ENCODE measurements at regions not wholly inside any gene's neighbourhood (a gene's known extent, or its start where the extent isn't known, plus 50 kb on each side); places are given as distances from the start of the nearest gene placed in this dataset.
"Not testable (repeated sequence)": the region's sequence is repeated elsewhere in the genome, so short reads cannot be mapped to it uniquely, and the experiment has no call there.

DNA sequence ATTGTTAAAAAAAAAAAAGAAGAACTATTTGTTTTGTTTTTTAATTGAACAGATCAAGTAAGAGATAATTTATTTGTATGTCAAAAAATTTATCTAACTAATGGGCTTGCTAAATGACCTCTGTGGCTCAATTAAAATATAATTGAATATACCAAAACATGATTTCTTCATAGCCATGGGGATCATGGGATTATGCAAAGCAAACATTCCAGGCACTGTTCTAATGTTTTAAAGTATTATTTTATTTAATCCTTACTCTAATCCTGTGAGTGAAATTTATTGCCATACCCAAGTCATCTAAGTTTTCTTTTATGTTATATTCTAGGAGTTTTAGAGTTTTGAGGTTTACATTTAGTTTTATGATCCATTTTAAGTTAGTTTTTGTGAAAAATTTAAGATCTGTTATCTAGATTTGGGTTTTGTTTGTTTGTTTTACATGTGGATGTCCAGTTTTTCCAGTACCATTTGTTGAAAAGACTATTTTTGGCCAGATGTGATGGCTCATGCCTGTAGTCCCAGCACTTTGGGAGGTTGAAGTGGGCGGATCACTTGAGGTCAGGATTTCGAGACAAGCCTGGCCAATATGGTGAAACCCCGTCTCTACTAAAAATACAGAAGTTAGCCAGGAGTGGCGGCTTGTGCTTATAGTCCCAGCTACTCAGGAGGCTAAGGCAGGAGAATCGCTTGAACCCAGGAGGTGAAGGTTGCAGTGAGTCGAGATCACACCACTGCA lies 52.3 kb upstream of the CNOT10 start:
- 0 out of 2 replicates have a peak, but pooled peaks cover 3% of the 10 kb centered on the region for H3K9me3 ChIP-seq
- no peaks in the 10 kb centered on the region for H4K20me1 ChIP-seq
- peaks cover 6% of the 10 kb centered on the region; the same call in 1 of the 2 replicates for H3K4me1 ChIP-seq
- H3K27ac ChIP-seq = no peak overlapping the region
- H3K36me3 ChIP-seq = no peaks in the 10 kb centered on the region
- TF ChIP-seq Cebpa-rat (IDR thresholded peaks at IDR 0.05) = no peak
- no peaks in the 10 kb centered on the region for H3K27me3 ChIP-seq
- H3K9ac ChIP-seq = no peak overlapping the region
- no peak overlapping the region for H3K4me2 ChIP-seq
- H3K4me3 ChIP-seq = no peak overlapping the region

DNA sequence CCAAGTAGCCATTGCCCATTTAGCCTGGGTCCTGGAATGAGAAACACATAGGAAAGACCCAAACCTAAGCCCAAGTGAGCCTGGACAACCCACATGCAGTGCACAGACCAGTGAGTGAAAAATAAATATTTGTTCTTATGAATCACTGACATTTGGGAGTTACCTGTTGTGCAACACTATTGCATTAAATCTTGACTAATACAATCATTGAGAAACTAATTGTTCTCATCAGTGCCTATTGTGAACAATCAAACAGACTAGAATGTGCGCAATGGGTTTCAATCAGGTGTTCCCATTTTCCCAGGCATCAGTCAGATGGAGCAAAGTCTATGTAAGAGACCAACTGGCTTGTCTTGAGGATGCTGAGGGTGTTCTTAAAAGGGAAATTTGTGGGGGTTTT lies 54.7 kb upstream of the CNOT10 start:
- H3K4me2 ChIP-seq = no peak overlapping the region
- peaks cover 17% of the 10 kb centered on the region for H3K9me3 ChIP-seq
- TF ChIP-seq Cebpa-rat (IDR thresholded peaks at IDR 0.05) = no peak
- H4K20me1 ChIP-seq = no peaks in the 10 kb centered on the region
- no peaks in the 10 kb centered on the region for H3K36me3 ChIP-seq
- peaks cover 17% of the 10 kb centered on the region for H3K4me1 ChIP-seq
- H3K4me3 ChIP-seq = no peak overlapping the region
- H3K27me3 ChIP-seq = no peaks in the 10 kb centered on the region
- H3K27ac ChIP-seq = no peak overlapping the region
- no peak overlapping the region for H3K9ac ChIP-seq

DNA sequence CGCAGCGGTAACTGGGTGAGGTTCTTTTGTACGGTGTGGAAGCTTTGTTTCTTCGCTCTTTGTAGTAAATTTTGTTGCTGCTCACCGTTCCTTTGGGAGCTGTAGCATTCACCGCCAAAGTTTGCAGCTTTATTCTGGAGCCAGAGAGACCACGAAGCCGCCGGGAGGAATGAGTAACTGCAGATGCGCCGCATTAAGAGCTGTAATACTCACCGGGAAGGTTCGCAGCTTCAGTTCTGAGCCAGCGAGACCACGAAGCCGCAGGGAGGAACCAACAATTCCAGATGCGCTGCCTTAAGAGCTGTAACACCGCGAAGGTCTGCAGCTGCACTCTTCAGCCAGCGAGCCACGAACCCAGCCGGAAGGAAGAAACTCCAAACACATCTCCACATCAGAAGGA lies 56.0 kb upstream of the DYNC1LI1 start:
- H3K9ac ChIP-seq = no peak overlapping the region; the same call in 1 of the 2 replicates
- H3K4me1 ChIP-seq = peaks cover 12% of the 10 kb centered on the region
- H3K27me3 ChIP-seq = no peaks in the 10 kb centered on the region
- H3K9me3 ChIP-seq = peaks cover 16% of the 10 kb centered on the region
- H3K27ac ChIP-seq = peak overlapping the region; percentile 38; the same call in 1 of the 2 replicates
- TF ChIP-seq Cebpa-rat (IDR thresholded peaks at IDR 0.05) = no peak
- H3K36me3 ChIP-seq = no peaks in the 10 kb centered on the region
- H3K4me3 ChIP-seq = peak overlapping the region; percentile 23; the same call in 1 of the 2 replicates
- H3K4me2 ChIP-seq = peak overlapping the region; percentile 48
- no peaks in the 10 kb centered on the region for H4K20me1 ChIP-seq

DNA sequence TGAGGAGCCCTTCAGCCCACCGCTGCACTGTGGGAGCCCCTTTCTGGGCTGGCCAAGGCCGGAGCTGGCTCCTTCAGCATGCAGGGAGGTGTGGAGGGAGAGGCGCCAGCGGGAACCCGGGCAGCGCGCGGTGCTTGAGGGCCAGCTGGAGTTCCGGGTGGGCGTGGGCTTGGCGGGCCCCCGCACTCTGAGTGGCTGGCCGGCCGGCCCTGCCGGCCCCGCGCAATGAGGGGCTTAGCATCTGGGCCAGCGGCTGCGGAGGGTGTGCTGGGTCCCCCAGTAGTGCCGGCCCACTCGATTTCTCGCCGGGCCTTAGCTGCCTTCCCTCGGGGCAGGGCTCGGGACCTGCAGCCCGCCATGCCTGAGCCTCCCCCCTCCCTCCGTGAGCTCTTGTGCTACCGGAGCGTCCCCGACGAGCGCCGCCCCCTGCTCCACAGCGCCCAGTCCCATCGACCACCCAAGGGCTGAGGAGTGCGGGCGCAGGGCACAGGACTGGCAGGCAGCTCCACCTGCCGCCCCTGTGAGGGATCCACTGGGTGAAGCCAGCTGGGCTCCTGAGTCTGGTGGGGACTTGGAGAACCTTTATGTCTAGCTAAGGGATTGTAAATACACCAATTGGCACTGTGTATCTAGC lies 55.0 kb upstream of the DYNC1LI1 start:
- not testable (repeated sequence) for H3K36me3 ChIP-seq, H3K9ac ChIP-seq, H4K20me1 ChIP-seq, H3K27ac ChIP-seq, H3K27me3 ChIP-seq, H3K4me2 ChIP-seq
- Histone ChIP-seq H3K9me3 (peaks cover 26% of the 10 kb centered on the region), H3K4me3 (peak overlapping the region; percentile 15; the same call in 1 of the 2 replicates), H3K4me1 (peaks cover 12% of the 10 kb centered on the region)

DNA sequence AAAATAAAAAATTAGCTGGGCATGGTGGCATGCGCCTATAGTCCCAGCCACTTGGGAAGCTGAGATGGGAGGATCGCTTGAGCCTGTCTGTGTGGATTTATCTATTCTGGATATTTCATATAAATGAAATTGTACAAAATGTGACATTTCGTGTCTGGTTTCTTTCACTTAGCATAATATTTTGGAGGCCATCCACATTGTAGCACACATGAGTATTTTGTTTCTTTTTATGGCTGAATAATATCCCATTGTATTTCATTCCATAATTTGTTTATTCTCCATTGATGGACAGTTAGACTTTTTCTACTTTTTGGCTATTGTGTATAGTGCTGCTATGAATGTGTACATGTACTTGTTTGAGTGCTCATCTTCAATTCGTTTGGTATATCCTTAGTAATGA lies 52.9 kb upstream of the DYNC1LI1 start:
- no peak overlapping the region for H3K4me2 ChIP-seq
- no peaks in the 10 kb centered on the region for H3K36me3 ChIP-seq

DNA sequence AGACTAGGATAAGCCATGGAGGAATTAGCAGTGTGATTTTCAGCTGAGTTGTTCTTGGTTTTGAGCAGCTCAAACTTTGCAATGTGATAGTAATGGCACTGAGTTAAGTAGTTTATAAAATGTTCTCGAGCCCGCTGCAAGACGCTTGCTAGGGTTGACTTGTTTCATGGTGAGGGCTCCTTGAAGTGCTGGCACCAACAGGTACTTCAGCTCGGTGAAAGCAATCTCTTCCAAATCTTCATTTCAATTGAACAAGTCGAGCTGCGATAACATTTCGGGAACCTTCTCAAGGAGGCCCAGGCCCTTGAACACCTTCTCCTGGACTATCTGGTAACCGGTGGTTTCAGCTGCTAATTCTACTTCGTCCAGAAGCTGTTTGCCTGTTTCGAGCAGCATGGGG lies 50.8 kb upstream of the DYNC1LI1 start:
- Histone ChIP-seq H4K20me1 (no peaks in the 10 kb centered on the region), H3K9me3 (peaks cover 41% of the 10 kb centered on the region), H3K4me2 (no peak overlapping the region), H3K27me3 (no peaks in the 10 kb centered on the region), H3K36me3 (no peaks in the 10 kb centered on the region), H3K4me1 (no peaks in the 10 kb centered on the region; the same call in 1 of the 2 replicates), H3K4me3 (no peak overlapping the region), H3K9ac (no peak overlapping the region), H3K27ac (no peak overlapping the region)
- no peak for TF ChIP-seq Cebpa-rat (IDR thresholded peaks at IDR 0.05)

More for the DNA sequence above, 52.9 kb upstream of the DYNC1LI1 start:
- H4K20me1 ChIP-seq = no peaks in the 10 kb centered on the region
- no peak overlapping the region for H3K9ac ChIP-seq
- no peak overlapping the region for H3K27ac ChIP-seq
- H3K4me1 ChIP-seq = peaks cover 12% of the 10 kb centered on the region
- H3K4me3 ChIP-seq = no peak overlapping the region
- no peak for TF ChIP-seq Cebpa-rat (IDR thresholded peaks at IDR 0.05)
- H3K27me3 ChIP-seq = no peaks in the 10 kb centered on the region
- H3K9me3 ChIP-seq = peaks cover 42% of the 10 kb centered on the region

DNA sequence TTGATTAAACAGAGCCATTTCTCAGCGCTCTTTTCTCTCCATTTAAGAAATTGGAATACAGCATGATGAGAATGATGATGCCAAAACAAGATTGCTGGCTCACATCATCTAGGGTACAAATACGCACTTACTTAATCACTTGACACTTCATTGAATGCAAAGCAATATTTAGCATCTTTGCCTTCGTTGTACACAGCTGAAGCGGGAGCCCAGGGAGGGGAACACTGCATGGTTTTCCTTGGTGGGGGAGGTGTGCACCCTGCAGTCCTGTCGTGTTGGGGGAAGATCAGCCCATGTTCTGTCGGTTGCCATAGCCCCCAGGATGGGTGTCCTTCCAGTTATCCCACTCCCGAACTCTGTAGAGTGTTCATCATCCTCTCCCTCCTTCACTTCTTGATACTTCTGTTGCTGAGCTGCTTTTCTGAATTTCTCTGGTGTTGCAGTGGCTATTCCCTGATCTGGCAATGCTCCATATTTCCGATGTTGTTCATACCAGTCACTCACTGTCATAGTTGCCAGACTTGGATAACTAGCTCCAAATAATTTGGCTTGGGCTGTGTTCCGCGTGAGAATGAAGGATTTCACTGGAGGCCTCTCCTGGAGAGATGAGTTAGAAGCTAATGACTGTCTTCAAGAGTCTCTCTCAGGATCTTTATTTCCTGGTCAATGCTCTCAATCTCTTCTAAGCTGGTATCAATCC lies 50.1 kb upstream of the DYNC1LI1 start:
- Histone ChIP-seq H3K4me3 (no peak overlapping the region), H3K4me1 (no peaks in the 10 kb centered on the region), H4K20me1 (no peaks in the 10 kb centered on the region), H3K36me3 (no peaks in the 10 kb centered on the region), H3K4me2 (no peak overlapping the region), H3K9ac (no peak overlapping the region), H3K27me3 (no peaks in the 10 kb centered on the region), H3K9me3 (peaks cover 35% of the 10 kb centered on the region), H3K27ac (no peak overlapping the region)
- no peak for TF ChIP-seq Cebpa-rat (IDR thresholded peaks at IDR 0.05)
